Stimulated activated CD4-positive, alpha-beta T cell treated with anti-CD3 and anti-CD28 coated beads, Interleukin-2, amount 100 ng/mL, for 4 hours (primary cell): ENCODE measurements at regions not wholly inside any gene's neighbourhood (a gene's known extent, or its start where the extent isn't known, plus 50 kb on each side); places are given as distances from the start of the nearest gene placed in this dataset.
"Not testable (repeated sequence)": the region's sequence is repeated elsewhere in the genome, so short reads cannot be mapped to it uniquely, and the experiment has no call there.

Experiments
- DNase-seq: peaks from one replicate; pipeline ENCODE4 v3.0.0-alpha.2; 2020; ENCODE audit warnings: low read depth

GRCh38 chr1:610538-610937, 75.9 kb downstream of the OR4F16 start:
- not testable (repeated sequence) for DNase-seq

GRCh38 chr1:609161-609560, 77.3 kb downstream of the OR4F16 start:
- DNase-seq = not testable (repeated sequence)

GRCh38 chr1:605279-605678, 81.2 kb downstream of the OR4F16 start:
- peak; percentile 5 for DNase-seq

- not testable (repeated sequence) for DNase-seq
Observed at GRCh38 chr1:588211-588610, 98.2 kb downstream of the OR4F16 start.

GRCh38 chr1:585992-586391, 100.5 kb downstream of the OR4F16 start:
- peak; percentile 33 for DNase-seq
